ENCODE measurements at regions not wholly inside any gene's neighbourhood (a gene's known extent, or its start where the extent isn't known, plus 50 kb on each side); places are given as distances from the start of the nearest gene placed in this dataset.
"Not testable (repeated sequence)": the region's sequence is repeated elsewhere in the genome, so short reads cannot be mapped to it uniquely, and the experiment has no call there.

- DNase-seq = not testable (repeated sequence)
Measured at GRCh38 chr6:119418084-119418483, 68.5 kb upstream of the MAN1A1 start.

- no peak for DNase-seq
Measured at GRCh38 chr6:119407156-119407555, 57.6 kb upstream of the MAN1A1 start.

- DNase-seq = not testable (repeated sequence)
Measured at GRCh38 chr6:119405114-119405513, 55.6 kb upstream of the MAN1A1 start.

Data from activated CD4-positive, alpha-beta T cell treated with anti-CD3 and anti-CD28 coated beads, Interleukin-2, Interleukin-6, amounts not matched to agents 100 ng/mL and 50 ng/mL, durations not matched to agents 16 hours and 8 hours (primary cell).